ENCODE measurements at regions not wholly inside any gene's neighbourhood (a gene's known extent, or its start where the extent isn't known, plus 50 kb on each side); places are given as distances from the start of the nearest gene placed in this dataset.

- TF ChIP-seq CTCF (conservative IDR thresholded peaks at IDR 0.05; ENCODE audit: low read depth, low read length) (no peak), EZH2 (IDR thresholded peaks at IDR 0.05; ENCODE audit: low read length, unreplicated experiment) (no peak), EZH2phosphoT487 (IDR thresholded peaks at IDR 0.05; ENCODE audit: borderline replicate concordance, low read length) (no peak)
Measured at GRCh38 chrX:97806946-97807345, 923.2 kb downstream of the RPA4 start.
